H1 (cell line): ENCODE measurements at regions not wholly inside any gene's neighbourhood (a gene's known extent, or its start where the extent isn't known, plus 50 kb on each side); places are given as distances from the start of the nearest gene placed in this dataset.

Experiments
- TF ChIP-seq, protein P1 (sequence below): IDR thresholded peaks from 2 replicates; pipeline ENCODE4 v1.6.1; 2012; ENCODE audit warnings: inconsistent platforms
- TF ChIP-seq, protein P2 (sequence below): IDR thresholded peaks from 2 replicates; pipeline ENCODE4 v1.6.1; 2011; ENCODE audit warnings: low read depth, mild to moderate bottlenecking, low read length; ENCODE audit not compliant: insufficient read depth

DNA sequence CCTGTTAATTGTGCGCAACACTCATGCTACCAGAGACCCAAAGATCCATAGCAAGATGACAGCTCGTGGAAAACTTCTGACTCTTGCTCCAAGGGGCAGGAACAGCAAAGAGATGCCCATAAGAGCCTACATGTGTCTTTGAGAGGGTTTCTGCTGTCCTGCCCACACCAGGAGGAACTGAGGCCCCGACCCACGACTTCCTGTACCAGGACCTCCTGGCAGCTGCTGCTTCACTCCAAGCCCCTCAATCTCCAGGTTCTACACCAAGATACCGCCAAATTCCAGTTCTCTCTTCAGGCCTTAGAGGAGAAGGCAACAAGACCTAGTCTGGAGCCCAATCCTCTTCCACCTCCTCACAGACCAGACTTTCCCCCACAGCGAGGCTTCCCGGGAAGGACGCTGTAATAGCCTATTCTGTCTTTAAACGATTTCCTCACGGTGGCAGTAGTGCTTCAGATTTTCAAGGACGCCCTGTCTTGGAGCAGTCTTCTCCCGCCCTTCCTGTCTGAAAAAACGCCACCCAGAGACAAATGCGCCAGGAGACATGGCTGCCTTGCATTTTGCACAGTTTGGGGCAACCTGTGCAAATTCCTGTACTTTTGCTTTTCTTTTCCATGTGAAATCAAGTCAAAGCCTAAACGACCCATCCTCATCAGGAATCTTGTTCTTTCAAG, 230.2 kb upstream of the STK26 start:
- TF ChIP-seq, protein P1, sequence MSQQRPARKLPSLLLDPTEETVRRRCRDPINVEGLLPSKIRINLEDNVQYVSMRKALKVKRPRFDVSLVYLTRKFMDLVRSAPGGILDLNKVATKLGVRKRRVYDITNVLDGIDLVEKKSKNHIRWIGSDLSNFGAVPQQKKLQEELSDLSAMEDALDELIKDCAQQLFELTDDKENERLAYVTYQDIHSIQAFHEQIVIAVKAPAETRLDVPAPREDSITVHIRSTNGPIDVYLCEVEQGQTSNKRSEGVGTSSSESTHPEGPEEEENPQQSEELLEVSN = no peak
- TF ChIP-seq, protein P2, sequence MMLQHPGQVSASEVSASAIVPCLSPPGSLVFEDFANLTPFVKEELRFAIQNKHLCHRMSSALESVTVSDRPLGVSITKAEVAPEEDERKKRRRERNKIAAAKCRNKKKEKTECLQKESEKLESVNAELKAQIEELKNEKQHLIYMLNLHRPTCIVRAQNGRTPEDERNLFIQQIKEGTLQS = no peak
